GM19452 (cell line): ENCODE measurements at regions not wholly inside any gene's neighbourhood (a gene's known extent, or its start where the extent isn't known, plus 50 kb on each side); places are given as distances from the start of the nearest gene placed in this dataset.
A peak's percentile ranks its signal among the peaks of the same experiment; 100 is the strongest.

ENCODE experiments used
- ATAC-seq: cut with Tn5 transposase; IDR thresholded peaks from one replicate; pipeline ENCODE4 v1.9.1; 2021; ENCODE audit not compliant: unreplicated experiment

DNA sequence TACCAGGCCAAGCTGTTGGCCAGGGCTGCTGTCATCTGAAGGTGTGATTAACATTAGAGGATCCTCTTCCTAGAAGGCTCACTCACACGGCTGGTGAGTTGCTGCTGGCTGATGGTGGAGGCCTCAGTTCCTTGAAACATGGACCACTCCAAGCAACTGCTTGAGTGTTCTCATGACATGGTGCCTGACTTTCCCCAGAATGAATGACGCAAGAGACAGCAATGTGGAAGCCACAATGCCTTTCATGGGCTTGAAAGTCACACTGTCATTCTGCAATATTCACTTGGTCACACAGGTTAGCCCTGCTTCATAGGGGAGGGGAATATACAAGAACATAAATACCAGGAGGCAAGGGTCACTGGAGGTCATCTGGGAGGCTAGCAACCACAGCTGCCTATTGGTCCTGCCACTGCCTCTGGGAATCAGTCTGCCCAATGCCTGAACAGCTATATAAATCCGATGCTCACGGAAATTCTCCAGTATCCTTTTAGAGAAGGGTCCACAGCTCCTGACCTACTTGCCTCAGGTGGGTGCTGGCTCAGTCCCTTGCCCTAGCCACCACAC, 97.1 kb upstream of the MAML3 start:
- no peak for ATAC-seq

GRCh38 chr4:140249351-140249750, 95.4 kb upstream of the MAML3 start:
- no peak for ATAC-seq

DNA sequence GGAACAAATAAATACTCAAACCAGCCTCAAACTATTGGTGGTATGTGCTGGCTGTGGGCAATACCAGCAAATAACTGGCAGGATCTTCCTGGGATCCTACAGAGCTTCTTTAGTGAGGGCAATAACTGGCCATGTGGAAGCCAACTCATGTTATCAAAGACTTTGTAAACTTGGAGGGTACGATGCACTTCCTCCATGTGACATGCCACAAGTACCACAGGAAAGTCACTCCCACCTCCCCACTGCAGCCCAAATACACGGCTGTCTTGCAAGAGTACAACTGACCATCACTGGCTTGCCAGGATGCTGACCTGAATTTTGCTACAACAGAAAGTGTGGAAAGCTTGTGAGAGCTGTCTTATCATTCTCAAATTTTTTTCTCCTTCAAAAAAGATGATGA, 93.3 kb upstream of the MAML3 start:
- ATAC-seq = no peak

GRCh38 chr4:140246216-140246615, 92.2 kb upstream of the MAML3 start:
- ATAC-seq = no peak

- no peak for ATAC-seq
Measured at GRCh38 chr4:140244328-140244727, 90.3 kb upstream of the MAML3 start.

DNA sequence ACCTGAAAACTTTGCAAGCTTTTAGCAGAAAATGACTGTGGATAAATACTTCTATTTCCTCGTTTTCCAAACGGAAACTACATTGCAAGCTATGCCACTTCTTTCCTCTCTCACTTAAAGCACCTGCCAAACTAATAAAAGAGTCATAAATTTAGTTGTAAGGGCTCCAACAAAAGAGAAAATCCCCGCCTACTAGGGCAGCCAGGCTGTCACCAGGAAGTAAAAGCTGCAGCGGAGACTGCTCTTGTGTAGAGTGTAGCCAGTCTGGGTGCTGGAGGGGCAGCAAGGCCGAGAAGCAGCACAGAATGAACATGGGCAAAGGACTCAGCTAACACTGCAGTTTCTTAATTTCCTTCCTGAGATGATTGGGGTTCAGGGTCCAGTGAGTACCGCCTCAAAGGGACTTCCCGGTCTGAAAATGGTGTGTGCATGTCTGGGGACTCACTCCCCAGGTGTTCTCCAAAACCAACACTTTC, 89.3 kb upstream of the MAML3 start:
- peak; percentile 80 for ATAC-seq

- ATAC-seq = peak; percentile 55
Measured at GRCh38 chr4:140242357-140243277, 88.6 kb upstream of the MAML3 start.

- no peak for ATAC-seq
Measured at GRCh38 chr4:140240237-140240636, 86.3 kb upstream of the MAML3 start.

GRCh38 chr4:140239311-140239710, 85.3 kb upstream of the MAML3 start:
- no peak for ATAC-seq

DNA sequence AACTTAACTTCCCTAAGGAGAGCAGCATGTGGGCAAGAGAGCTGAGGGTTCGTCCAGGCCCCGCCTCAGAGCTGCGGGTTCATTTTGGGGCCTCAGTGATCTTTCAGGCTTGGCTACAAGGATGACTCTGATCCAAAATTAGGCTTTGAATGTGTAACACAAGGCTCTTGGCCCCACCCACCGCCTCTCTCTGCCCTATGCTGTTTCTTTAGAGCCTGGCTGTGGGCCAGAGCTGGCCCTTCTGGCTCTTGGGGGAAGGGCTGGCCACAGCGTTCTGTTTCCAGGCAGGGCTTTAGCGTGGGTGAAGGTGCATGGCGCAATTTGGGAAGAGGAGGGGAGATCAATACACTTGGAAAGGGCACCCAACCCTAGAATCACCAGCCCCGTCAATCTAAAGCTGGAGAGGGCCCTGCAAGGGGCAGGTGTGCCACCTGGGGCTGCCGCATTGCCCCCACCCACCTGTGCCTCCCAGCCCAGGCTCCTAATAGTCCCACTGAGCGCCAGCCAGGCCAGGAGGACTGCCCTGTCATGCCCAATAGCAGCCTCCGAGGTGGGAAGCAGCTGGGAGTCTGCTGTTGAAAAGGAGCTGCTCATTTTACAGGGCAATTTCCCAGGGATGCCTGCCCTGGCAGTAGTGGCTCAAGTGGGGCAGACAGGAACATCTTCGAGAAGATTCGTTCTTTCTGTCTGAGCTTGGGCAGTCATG, 84.5 kb upstream of the MAML3 start:
- ATAC-seq = no peak

- no peak for ATAC-seq
Measured at GRCh38 chr4:140237616-140238350, 83.8 kb upstream of the MAML3 start.

DNA sequence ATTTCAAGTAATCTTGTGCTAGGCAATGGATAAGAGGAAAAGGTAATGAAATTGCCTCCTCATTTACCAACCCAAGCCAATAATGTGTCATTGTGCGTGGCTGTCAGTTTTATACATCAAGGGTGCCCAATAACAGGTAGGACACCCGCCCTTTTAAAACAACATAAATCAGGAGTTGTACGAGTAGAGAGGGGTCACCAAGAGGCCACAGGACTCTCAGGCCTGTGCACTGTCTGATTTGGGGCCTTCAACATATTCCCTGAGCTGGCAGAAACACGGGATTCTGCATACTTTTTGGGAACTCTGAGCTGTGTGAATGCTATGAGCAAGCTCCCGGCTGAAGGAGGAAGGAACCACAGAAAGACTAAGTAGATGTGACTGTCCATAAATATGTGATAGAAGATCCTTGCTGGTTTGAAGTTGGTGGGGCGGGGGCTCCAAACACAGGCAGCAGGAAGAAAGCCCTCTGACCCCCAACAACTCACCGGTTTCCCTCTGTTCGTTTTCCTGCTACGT, 82.7 kb upstream of the MAML3 start:
- ATAC-seq = no peak

DNA sequence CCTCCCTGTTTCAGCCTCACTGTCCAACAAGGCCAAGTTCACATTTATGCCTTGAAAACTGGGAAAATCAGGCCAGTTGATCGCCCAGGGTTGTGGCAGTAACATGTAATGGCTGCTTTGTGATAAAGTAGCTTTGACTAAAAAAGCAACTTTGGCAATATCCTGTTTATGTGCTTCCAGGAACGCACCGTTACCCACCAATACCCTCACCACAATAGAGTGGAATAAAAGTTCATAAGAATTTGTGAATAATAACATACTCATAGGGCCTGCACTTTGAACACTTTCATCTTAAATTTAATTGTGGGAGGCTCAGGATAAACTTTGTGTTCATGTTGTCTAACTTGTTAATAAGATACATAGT, 80.7 kb upstream of the MAML3 start:
- ATAC-seq = no peak

- ATAC-seq = no peak
Measured at GRCh38 chr4:140233791-140234696, 80.1 kb upstream of the MAML3 start.

DNA sequence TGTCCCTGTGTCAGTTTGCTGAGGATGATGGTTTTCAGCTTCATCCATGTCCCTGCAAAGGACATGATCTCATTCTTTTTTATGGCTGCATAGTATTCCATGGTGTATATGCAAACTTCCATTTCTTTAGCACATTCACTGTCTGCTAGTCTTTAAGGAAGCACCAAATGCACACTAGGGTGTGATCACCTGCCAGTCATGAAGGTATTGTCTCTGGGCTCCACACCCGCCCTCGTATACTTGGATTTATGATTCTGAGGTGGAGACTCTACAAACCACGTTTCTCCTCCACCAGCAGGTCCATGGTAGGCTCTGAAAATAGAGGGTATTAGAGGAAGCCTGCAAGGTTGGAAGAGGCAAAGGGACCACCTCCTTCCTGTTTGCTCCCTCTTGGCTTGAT, 75.9 kb upstream of the MAML3 start:
- ATAC-seq = no peak

- no peak for ATAC-seq
Measured at GRCh38 chr4:140227286-140227685, 73.3 kb upstream of the MAML3 start.

DNA sequence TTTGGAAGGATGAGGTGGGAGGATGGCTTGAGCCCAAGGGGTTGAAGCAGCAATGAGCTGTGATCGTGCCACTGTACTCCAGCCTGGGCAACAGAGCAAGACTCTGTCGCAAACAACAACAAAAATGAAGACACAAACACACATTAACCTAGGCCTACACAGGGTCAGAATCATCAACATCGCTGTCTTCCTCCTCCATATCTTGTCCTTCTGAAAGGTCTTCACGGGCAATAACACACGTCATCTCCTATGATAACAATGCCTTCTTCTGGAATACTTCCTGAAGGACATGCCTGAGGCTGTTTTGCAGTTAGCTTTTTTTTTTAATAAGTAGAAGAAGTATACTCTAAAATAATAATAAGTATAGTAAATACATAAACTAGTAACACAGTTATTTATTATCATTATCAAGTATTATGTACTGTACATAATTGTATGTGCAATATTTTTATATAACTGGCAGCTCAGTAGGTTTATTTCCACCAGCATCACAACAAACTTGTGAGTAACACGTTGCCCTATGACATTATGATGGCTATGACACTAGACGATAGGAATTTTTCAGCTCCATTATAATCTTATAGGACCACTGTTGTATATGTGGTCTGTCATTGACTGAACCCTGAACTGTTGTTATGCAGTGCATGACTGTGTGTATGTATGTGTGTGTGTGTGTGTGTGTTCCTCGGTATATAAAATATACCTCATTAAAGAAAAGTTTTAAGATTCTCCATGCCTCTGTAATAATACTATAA, 69.2 kb upstream of the MAML3 start:
- ATAC-seq = no peak

- ATAC-seq = no peak
Measured at GRCh38 chr4:140222171-140222570, 68.2 kb upstream of the MAML3 start.

DNA sequence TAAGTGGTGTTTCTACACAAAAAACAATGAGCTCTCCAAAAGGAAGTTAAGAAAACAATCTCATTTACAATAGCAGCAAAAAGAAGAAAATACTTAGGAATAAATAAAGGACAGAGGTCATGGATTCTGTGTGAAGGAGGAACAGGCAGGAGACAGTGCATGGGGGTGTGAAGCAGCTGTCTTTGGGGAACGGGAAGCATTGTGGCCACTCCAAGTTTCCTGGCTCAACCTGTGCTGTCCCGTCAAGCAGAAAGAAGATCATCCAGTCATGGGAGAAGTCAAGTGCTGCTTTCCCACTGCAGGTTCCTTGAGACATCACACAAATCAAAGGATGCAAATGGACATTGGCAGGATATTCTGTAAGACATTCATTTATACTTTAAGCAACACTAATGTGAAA, 66.1 kb upstream of the MAML3 start:
- no peak for ATAC-seq
